Ishikawa (cell line): ENCODE measurements at regions not wholly inside any gene's neighbourhood (a gene's known extent, or its start where the extent isn't known, plus 50 kb on each side); places are given as distances from the start of the nearest gene placed in this dataset.

ENCODE experiments used
- CEBPB ChIP-seq: IDR thresholded peaks from 2 replicates; pipeline ENCODE4 v1.6.1; 2012
- EGR1 ChIP-seq: IDR thresholded peaks from 2 replicates; pipeline ENCODE4 v1.6.1; 2012
- EP300 ChIP-seq: IDR thresholded peaks from 2 replicates; pipeline ENCODE4 v1.6.1; 2012; ENCODE audit warnings: borderline replicate concordance
- RAD21 ChIP-seq: IDR thresholded peaks from 2 replicates; pipeline ENCODE4 v1.6.1; 2012; ENCODE audit warnings: low read depth
- TEAD4 ChIP-seq: IDR thresholded peaks from 2 replicates; pipeline ENCODE4 v1.6.1; 2012
- YY1 ChIP-seq: IDR thresholded peaks from 2 replicates; pipeline ENCODE4 v1.6.1; 2012; ENCODE audit warnings: low read depth
- TF ChIP-seq, protein P1 (sequence below): IDR thresholded peaks from 2 replicates; pipeline ENCODE4 v1.6.1; 2012; ENCODE audit warnings: low read depth, mild to moderate bottlenecking

DNA sequence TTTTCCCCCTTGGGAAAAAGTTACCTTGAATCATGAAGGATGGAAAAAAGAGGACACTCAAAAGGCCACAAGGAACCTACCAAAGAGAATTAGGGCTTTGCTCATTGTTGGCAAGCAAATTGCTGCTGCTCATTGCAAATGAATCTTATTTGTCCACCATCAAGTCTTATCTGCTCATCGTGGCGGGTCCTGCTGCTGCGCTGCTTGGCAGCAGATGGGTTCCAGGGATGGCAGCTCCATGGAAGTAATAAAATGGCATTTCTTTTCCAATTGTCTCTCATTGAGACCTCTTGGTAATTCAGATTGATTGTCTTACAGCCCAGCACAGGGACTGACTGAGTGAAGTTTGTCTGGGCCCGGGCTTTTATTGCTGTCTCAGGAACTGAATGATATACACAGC is 118.7 kb downstream of the MRM1 start:
- TF ChIP-seq EP300 (no peak), EGR1 (no peak), RAD21 (no peak), TEAD4 (no peak), CEBPB (no peak), YY1 (no peak)
- TF ChIP-seq, protein P1, sequence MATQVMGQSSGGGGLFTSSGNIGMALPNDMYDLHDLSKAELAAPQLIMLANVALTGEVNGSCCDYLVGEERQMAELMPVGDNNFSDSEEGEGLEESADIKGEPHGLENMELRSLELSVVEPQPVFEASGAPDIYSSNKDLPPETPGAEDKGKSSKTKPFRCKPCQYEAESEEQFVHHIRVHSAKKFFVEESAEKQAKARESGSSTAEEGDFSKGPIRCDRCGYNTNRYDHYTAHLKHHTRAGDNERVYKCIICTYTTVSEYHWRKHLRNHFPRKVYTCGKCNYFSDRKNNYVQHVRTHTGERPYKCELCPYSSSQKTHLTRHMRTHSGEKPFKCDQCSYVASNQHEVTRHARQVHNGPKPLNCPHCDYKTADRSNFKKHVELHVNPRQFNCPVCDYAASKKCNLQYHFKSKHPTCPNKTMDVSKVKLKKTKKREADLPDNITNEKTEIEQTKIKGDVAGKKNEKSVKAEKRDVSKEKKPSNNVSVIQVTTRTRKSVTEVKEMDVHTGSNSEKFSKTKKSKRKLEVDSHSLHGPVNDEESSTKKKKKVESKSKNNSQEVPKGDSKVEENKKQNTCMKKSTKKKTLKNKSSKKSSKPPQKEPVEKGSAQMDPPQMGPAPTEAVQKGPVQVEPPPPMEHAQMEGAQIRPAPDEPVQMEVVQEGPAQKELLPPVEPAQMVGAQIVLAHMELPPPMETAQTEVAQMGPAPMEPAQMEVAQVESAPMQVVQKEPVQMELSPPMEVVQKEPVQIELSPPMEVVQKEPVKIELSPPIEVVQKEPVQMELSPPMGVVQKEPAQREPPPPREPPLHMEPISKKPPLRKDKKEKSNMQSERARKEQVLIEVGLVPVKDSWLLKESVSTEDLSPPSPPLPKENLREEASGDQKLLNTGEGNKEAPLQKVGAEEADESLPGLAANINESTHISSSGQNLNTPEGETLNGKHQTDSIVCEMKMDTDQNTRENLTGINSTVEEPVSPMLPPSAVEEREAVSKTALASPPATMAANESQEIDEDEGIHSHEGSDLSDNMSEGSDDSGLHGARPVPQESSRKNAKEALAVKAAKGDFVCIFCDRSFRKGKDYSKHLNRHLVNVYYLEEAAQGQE: no peak
